ENCODE measurements at regions not wholly inside any gene's neighbourhood (a gene's known extent, or its start where the extent isn't known, plus 50 kb on each side); places are given as distances from the start of the nearest gene placed in this dataset.

GRCh38 chrY:21121065-21121464 is 365.2 kb downstream of the RPS4Y2 start:
- TF ChIP-seq ZFX (IDR thresholded peaks at IDR 0.05; ENCODE audit: borderline replicate concordance), result no peak
- TF ChIP-seq CTCF (IDR thresholded peaks at IDR 0.05), result no peak
- no peak overlapping the region for H3K27ac ChIP-seq

- no peak overlapping the region for H3K27ac ChIP-seq
- no peak for TF ChIP-seq CTCF (IDR thresholded peaks at IDR 0.05)
- TF ChIP-seq ZFX (IDR thresholded peaks at IDR 0.05; ENCODE audit: borderline replicate concordance), result no peak
Observed at GRCh38 chrY:21135591-21135990, 375.5 kb upstream of the RBMY1B start.

- no peak overlapping the region for H3K27ac ChIP-seq
- TF ChIP-seq CTCF (IDR thresholded peaks at IDR 0.05) (no peak), ZFX (IDR thresholded peaks at IDR 0.05; ENCODE audit: borderline replicate concordance) (no peak)
Observed at GRCh38 chrY:21138056-21138758, 372.9 kb upstream of the RBMY1B start.

- no peak overlapping the region for H3K27ac ChIP-seq
- no peak for TF ChIP-seq ZFX (IDR thresholded peaks at IDR 0.05; ENCODE audit: borderline replicate concordance)
- no peak for TF ChIP-seq CTCF (IDR thresholded peaks at IDR 0.05)
Observed at GRCh38 chrY:21146331-21146730, 364.8 kb upstream of the RBMY1B start.

GRCh38 chrY:21149971-21150370 is 361.2 kb upstream of the RBMY1B start:
- no peak overlapping the region for H3K27ac ChIP-seq
- no peak for TF ChIP-seq ZFX (IDR thresholded peaks at IDR 0.05; ENCODE audit: borderline replicate concordance)
- no peak for TF ChIP-seq CTCF (IDR thresholded peaks at IDR 0.05)

- TF ChIP-seq CTCF (IDR thresholded peaks at IDR 0.05) (no peak), ZFX (IDR thresholded peaks at IDR 0.05; ENCODE audit: borderline replicate concordance) (no peak)
- no peak overlapping the region for H3K27ac ChIP-seq
Observed at GRCh38 chrY:21169821-21170220, 341.3 kb upstream of the RBMY1B start.

- no peak overlapping the region for H3K27ac ChIP-seq
- no peak for TF ChIP-seq CTCF (IDR thresholded peaks at IDR 0.05)
- no peak for TF ChIP-seq ZFX (IDR thresholded peaks at IDR 0.05; ENCODE audit: borderline replicate concordance)
Observed at GRCh38 chrY:21174697-21175463, 336.3 kb upstream of the RBMY1B start.

All from 22Rv1 (cell line).